HuH-7 (cell line): ENCODE measurements at regions not wholly inside any gene's neighbourhood (a gene's known extent, or its start where the extent isn't known, plus 50 kb on each side); places are given as distances from the start of the nearest gene placed in this dataset.

Experiments used
- DNase-seq: peaks from one replicate; pipeline ENCODE4 v3.0.0; 2011; ENCODE audit warnings: low spot score

GRCh38 chr6:96465321-96465903 lies 56.2 kb upstream of the UFL1 start:
- DNase-seq: no peak

DNA sequence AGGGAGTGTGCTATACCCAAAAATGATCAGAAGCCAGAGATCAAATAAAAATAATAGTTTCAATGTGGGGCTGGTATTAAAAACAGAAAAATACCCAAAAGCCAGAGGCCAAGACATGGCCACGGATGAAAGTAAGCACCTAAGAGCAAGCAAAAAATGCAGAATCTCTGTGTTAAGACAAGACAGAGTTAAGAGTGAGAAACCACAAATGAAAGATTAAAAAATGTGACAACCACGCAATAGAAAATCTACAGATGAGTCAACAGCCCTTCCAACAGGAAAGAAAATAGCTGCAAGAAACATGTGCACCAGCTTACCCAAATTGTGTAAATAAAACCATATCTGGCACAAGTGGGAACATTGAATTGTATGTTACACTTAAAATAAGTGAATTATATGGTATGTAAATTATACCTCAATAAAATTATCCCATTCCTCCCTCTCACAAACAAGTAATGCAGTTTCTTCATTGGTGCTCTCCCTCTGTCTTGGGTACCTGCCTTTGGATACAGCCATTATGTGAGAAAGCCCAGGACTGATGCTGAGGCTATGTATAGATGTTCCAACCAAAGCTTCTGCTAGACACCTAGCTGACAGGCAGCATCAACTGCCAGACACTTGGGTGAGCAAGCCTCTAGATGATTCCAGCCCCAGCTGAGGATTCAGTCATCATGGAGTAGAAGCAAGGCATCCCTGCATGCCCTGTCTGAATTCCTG lies 55.3 kb upstream of the UFL1 start:
- no peak for DNase-seq

DNA sequence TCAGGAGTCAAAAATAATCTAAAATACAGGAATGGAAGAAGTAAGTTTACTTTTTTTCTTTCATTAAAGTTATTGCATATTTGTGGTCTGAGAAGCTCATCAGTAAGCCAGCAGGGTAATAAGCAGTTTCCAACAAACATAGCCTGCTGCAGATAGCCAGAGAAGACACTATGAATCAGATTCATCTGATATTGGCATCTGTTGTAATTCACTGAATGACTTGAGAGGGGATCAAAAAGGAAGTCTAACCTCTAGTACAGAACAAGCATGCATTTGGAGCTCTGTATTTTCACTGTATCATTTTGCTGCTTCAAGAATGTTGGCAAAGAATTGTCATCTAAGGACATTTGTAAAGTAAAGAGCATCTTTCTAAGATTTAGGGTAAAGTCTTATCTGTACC lies 53.8 kb upstream of the UFL1 start:
- no peak for DNase-seq

GRCh38 chr6:96468281-96468680 lies 53.3 kb upstream of the UFL1 start:
- DNase-seq: no peak

GRCh38 chr6:96468681-96469224 lies 52.9 kb upstream of the UFL1 start:
- DNase-seq: no peak

DNA sequence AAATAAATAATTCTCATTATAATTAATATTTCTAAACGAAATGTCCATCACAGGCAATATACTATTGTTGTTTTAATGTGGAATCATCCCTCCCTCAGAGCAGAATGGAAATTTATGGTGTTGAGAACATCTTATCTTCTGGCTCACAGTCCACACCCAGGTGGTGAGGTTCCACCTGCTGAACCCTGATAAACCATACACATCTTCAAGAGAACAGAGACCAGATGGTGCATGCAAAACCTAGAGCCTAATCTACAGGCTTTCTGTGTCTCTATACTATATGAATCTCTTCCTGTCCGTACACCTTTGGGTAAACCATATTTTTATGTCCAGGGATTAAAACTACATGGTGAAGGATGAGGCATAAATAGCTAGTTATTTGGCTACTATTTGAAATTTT lies 52.3 kb upstream of the UFL1 start:
- no peak for DNase-seq

- DNase-seq: no peak
Measured at GRCh38 chr6:96470296-96470695, 51.3 kb upstream of the UFL1 start.
